ENCODE measurements at regions not wholly inside any gene's neighbourhood (a gene's known extent, or its start where the extent isn't known, plus 50 kb on each side); places are given as distances from the start of the nearest gene placed in this dataset.
A peak's percentile ranks its signal among the peaks of the same experiment; 100 is the strongest.

- DNase-seq (ENCODE audit: low read depth in 2 of 3, low spot score in 2 of 3): no peak
These were observed 418.2 kb downstream of the FLRT2 start for GRCh38 chr14:85948153-85948552.

GRCh38 chr14:85947461-85948139 lies 417.7 kb downstream of the FLRT2 start:
- no peak for DNase-seq (ENCODE audit: low read depth in 2 of 3, low spot score in 2 of 3)

- no peak for DNase-seq (ENCODE audit: low read depth in 2 of 3, low spot score in 2 of 3)
These were observed 413.2 kb downstream of the FLRT2 start for GRCh38 chr14:85943192-85943591.

GRCh38 chr14:85934886-85935254 lies 404.9 kb downstream of the FLRT2 start:
- DNase-seq (ENCODE audit: low read depth in 2 of 3, low spot score in 2 of 3): no peak

- DNase-seq (ENCODE audit: low read depth in 2 of 3, low spot score in 2 of 3): peak; percentile 9 to 25 (median 22)
These were observed 404.4 kb downstream of the FLRT2 start for GRCh38 chr14:85934123-85934885.

GRCh38 chr14:85921241-85921640 lies 391.3 kb downstream of the FLRT2 start:
- DNase-seq (ENCODE audit: low read depth in 2 of 3, low spot score in 2 of 3): no peak

- DNase-seq (ENCODE audit: low read depth in 2 of 3, low spot score in 2 of 3): no peak
These were observed 387.8 kb downstream of the FLRT2 start for GRCh38 chr14:85917716-85918115.

- DNase-seq (ENCODE audit: low read depth in 2 of 3, low spot score in 2 of 3): no peak
These were observed 385.8 kb downstream of the FLRT2 start for GRCh38 chr14:85915711-85916110.

- DNase-seq (ENCODE audit: low read depth in 2 of 3, low spot score in 2 of 3): no peak
These were observed 382.2 kb downstream of the FLRT2 start for GRCh38 chr14:85912141-85912540.

GRCh38 chr14:85911044-85911443 lies 381.1 kb downstream of the FLRT2 start:
- DNase-seq (ENCODE audit: low read depth in 2 of 3, low spot score in 2 of 3): no peak

GRCh38 chr14:85909581-85909980 lies 379.6 kb downstream of the FLRT2 start:
- no peak for DNase-seq (ENCODE audit: low read depth in 2 of 3, low spot score in 2 of 3)

- no peak for DNase-seq (ENCODE audit: low read depth in 2 of 3, low spot score in 2 of 3)
These were observed 377.6 kb downstream of the FLRT2 start for GRCh38 chr14:85907536-85907935.

- no peak for DNase-seq (ENCODE audit: low read depth in 2 of 3, low spot score in 2 of 3)
These were observed 367.9 kb downstream of the FLRT2 start for GRCh38 chr14:85897808-85898207.

GRCh38 chr14:85895603-85896002 lies 365.7 kb downstream of the FLRT2 start:
- no peak for DNase-seq (ENCODE audit: low read depth in 2 of 3, low spot score in 2 of 3)

GRCh38 chr14:85892251-85892650 lies 362.3 kb downstream of the FLRT2 start:
- no peak for DNase-seq (ENCODE audit: low read depth in 2 of 3, low spot score in 2 of 3)

GRCh38 chr14:85883966-85884365 lies 354.0 kb downstream of the FLRT2 start:
- no peak for DNase-seq (ENCODE audit: low read depth in 2 of 3, low spot score in 2 of 3)

- no peak for DNase-seq (ENCODE audit: low read depth in 2 of 3, low spot score in 2 of 3)
These were observed 353.2 kb downstream of the FLRT2 start for GRCh38 chr14:85883101-85883500.

GRCh38 chr14:85881935-85882334 lies 352.0 kb downstream of the FLRT2 start:
- no peak for DNase-seq (ENCODE audit: low read depth in 2 of 3, low spot score in 2 of 3)

GRCh38 chr14:85878874-85879273 lies 348.9 kb downstream of the FLRT2 start:
- no peak for DNase-seq (ENCODE audit: low read depth in 2 of 3, low spot score in 2 of 3)

- no peak for DNase-seq (ENCODE audit: low read depth in 2 of 3, low spot score in 2 of 3)
These were observed 343.1 kb downstream of the FLRT2 start for GRCh38 chr14:85873006-85873405.

GRCh38 chr14:85867450-85867849 lies 337.5 kb downstream of the FLRT2 start:
- DNase-seq (ENCODE audit: low read depth in 2 of 3, low spot score in 2 of 3): no peak

- no peak for DNase-seq (ENCODE audit: low read depth in 2 of 3, low spot score in 2 of 3)
These were observed 335.8 kb downstream of the FLRT2 start for GRCh38 chr14:85865701-85866100.

GRCh38 chr14:85858634-85859033 lies 328.7 kb downstream of the FLRT2 start:
- no peak for DNase-seq (ENCODE audit: low read depth in 2 of 3, low spot score in 2 of 3)

All from activated CD8-positive, alpha-beta memory T cell treated with anti-CD3 and anti-CD28 coated beads for 48 hours (primary cell).